Adrenal gland (tissue), 9 donors: ENCODE measurements at regions not wholly inside any gene's neighbourhood (a gene's known extent, or its start where the extent isn't known, plus 50 kb on each side); places are given as distances from the start of the nearest gene placed in this dataset.

Experiments
- DNase-seq, 7 donors: peaks; one replicate each; pipeline ENCODE4 v3.0.0-alpha.2; 2019 to 2020
- H3K27ac ChIP-seq, 5 donors: fragments of 200-600 bp; sonication (generic) in 4 of 5; 1 replicate in 3 of 5; 2 replicates in 2 of 5; pipeline versions ENCODE4 v1.5.1 to v1.8.0; 2016 to 2020; ENCODE audit warnings: mild to moderate bottlenecking in 1 of 5
- H3K27me3 ChIP-seq: fragments of 200-600 bp; 2 replicates; pipeline ENCODE4 v1.8.0; 2021
- H3K36me3 ChIP-seq, 2 donors: fragments of 200-600 bp; replicated peaks in 1 of 2; 1 replicate in 1 of 2; 2 replicates in 1 of 2; pipeline versions ENCODE4 v1.5.1 to v1.8.0; 2018 to 2022
- H3K4me1 ChIP-seq, 2 donors: fragments of 200-600 bp; replicated peaks in 1 of 2; 1 replicate in 1 of 2; 2 replicates in 1 of 2; pipeline versions ENCODE4 v1.5.1 to v1.8.0; 2018 to 2021
- H3K4me3 ChIP-seq, 4 donors: fragments of 200-600 bp; sonication (generic) in 3 of 4; one replicate each; pipeline ENCODE4 v1.5.1; 2016 to 2018
- H3K9me3 ChIP-seq, 3 donors: fragments of 200-600 bp; sonication (generic) in 1 of 3; replicated peaks in 1 of 3; 1 replicate in 2 of 3; 2 replicates in 1 of 3; pipeline versions ENCODE4 v1.5.1 to v1.8.0; 2016 to 2021
- CTCF ChIP-seq, 6 experiments: fragments of 450-650 bp in 4 of 6; fragments of 200-600 bp in 2 of 6; sonication (generic) in 1 of 6; IDR thresholded peaks; 1 replicate in 5 of 6; 2 replicates in 1 of 6; pipeline versions ENCODE4 v1.5.1 to v1.8.0; 2016 to 2021; ENCODE audit warnings: antibody characterized with exemption in 6 of 6, mild to moderate bottlenecking in 2 of 6, moderate library complexity in 1 of 6
- POLR2A ChIP-seq, 2 donors: fragments of 450-650 bp; IDR thresholded peaks; one replicate each; pipeline ENCODE4 v1.6.1; 2017; ENCODE audit warnings: antibody characterized with exemption in 2 of 2, mild to moderate bottlenecking in 2 of 2, moderate library complexity in 1 of 2
- WGBS, 4 donors: extraction: QIAGEN DNeasy Blood & Tissue Kit in 2 of 4; methylation state at CpG; one replicate each; pipeline versions ENCODE4 v1.1.5 to v1.1.7; 2013 to 2017; 5-methylcytosine and 5-hydroxymethylcytosine counted together
- intact Hi-C, 2 donors: fragments of 100-400 bp; cut with DNase I; formaldehyde crosslinking; loops; one replicate each; pipeline versions ENCODE4 v1.14.1 to v1.15.0; 2022 to 2023
- donor health status: healthy with polysubstance abuse.
- donor health status: Bipolar disorder and iron deficiency.
- donor health status: DM: yes; HTN: yes; CAD: no.
- donor health status: DM: no; HTN: no; CAD: no.
- donor health status: DM: no; HTN: no; CAD: no.

GRCh38 chr17:79433379-79433778, 177.5 kb downstream of the RBFOX3 start:
- Histone ChIP-seq H3K9me3 (no peaks in the 10 kb centered on the region), H3K4me1 (no peaks in the 10 kb centered on the region), H3K36me3 (no peaks in the 10 kb centered on the region), H3K4me3 (no peak overlapping the region), H3K27ac (no peak overlapping the region), H3K27me3 (peaks cover 3% of the 10 kb centered on the region)
- TF ChIP-seq CTCF (IDR thresholded peaks at IDR 0.05) (no peak), POLR2A (IDR thresholded peaks at IDR 0.05) (no peak)
- no peak for DNase-seq
- intact Hi-C loops: no loop called here
- 67 to 70% (median 68%) methylated on average over 7 of the region's 7 CpGs; no CpG with 5 or more reads in 1 of the 4 donors for WGBS, 4 donors

- no peak for TF ChIP-seq CTCF (IDR thresholded peaks at IDR 0.05)
- TF ChIP-seq POLR2A (IDR thresholded peaks at IDR 0.05): no peak
- DNase-seq: no peak
- H3K36me3 ChIP-seq: no peaks in the 10 kb centered on the region
- no peak overlapping the region for H3K4me3 ChIP-seq
- no peaks in the 10 kb centered on the region for H3K9me3 ChIP-seq
- WGBS, 4 donors: 83 to 94% (median 87%) methylated on average over 7 to 8 of the region's 8 CpGs
- H3K27ac ChIP-seq: no peak overlapping the region
- no peaks in the 10 kb centered on the region for H3K27me3 ChIP-seq
- H3K4me1 ChIP-seq: no peaks in the 10 kb centered on the region
- intact Hi-C loops: no loop called here
Measured at GRCh38 chr17:79431175-79431574, 179.7 kb downstream of the RBFOX3 start.

- H3K4me3 ChIP-seq: no peak overlapping the region
- no peaks in the 10 kb centered on the region for H3K9me3 ChIP-seq
- no peaks in the 10 kb centered on the region for H3K36me3 ChIP-seq
- H3K27me3 ChIP-seq: no peaks in the 10 kb centered on the region
- intact Hi-C loops: no loop called here
- no peak for TF ChIP-seq CTCF (IDR thresholded peaks at IDR 0.05)
- TF ChIP-seq POLR2A (IDR thresholded peaks at IDR 0.05): no peak
- WGBS, 4 donors: 64 to 75% (median 71%) methylated on average over 12 of the region's 12 CpGs
- no peaks in the 10 kb centered on the region for H3K4me1 ChIP-seq
- no peak overlapping the region for H3K27ac ChIP-seq
- DNase-seq: no peak
Measured at GRCh38 chr17:79429864-79430494, 180.9 kb downstream of the RBFOX3 start.

- Histone ChIP-seq H3K27me3 (no peaks in the 10 kb centered on the region), H3K27ac (no peak overlapping the region), H3K9me3 (no peaks in the 10 kb centered on the region), H3K4me3 (no peak overlapping the region), H3K36me3 (no peaks in the 10 kb centered on the region), H3K4me1 (no peaks in the 10 kb centered on the region)
- WGBS, 4 donors: 58 to 69% (median 68%) methylated on average over 12 of the region's 12 CpGs
- TF ChIP-seq POLR2A (IDR thresholded peaks at IDR 0.05): no peak
- TF ChIP-seq CTCF (IDR thresholded peaks at IDR 0.05): no peak
- intact Hi-C loops: no loop called here
- DNase-seq: no peak
Measured at GRCh38 chr17:79428988-79429387, 181.9 kb downstream of the RBFOX3 start.
